Left lung (tissue), 4 donors: ENCODE measurements at regions not wholly inside any gene's neighbourhood (a gene's known extent, or its start where the extent isn't known, plus 50 kb on each side); places are given as distances from the start of the nearest gene placed in this dataset.
A peak's percentile ranks its signal among the peaks of the same experiment; 100 is the strongest.

ENCODE experiments used
- ATAC-seq: fragments of 200-7000 bp; cut with Tn5 transposase; one replicate; pipeline ENCODE4 v1.9.1; 2020; ENCODE audit warnings: moderate library complexity
- DNase-seq, 4 donors: peaks; one replicate each; pipeline ENCODE4 v3.0.0-alpha.2; 2013 to 2020
- H3K27ac ChIP-seq, 2 donors: fragments of 200-600 bp; sonication (generic) in 1 of 2; one replicate each; pipeline versions ENCODE4 v1.5.0 to v1.8.0; 2020 to 2021
- H3K27me3 ChIP-seq, 2 donors: fragments of 200-600 bp; sonication (generic) in 1 of 2; one replicate each; pipeline versions ENCODE4 v1.5.0 to v1.8.0; 2020 to 2021
- H3K36me3 ChIP-seq, 2 donors: fragments of 200-600 bp; sonication (generic) in 1 of 2; one replicate each; pipeline versions ENCODE4 v1.5.0 to v1.8.0; 2020 to 2021
- H3K4me1 ChIP-seq, 2 donors: fragments of 200-600 bp; one replicate each; pipeline ENCODE4 v1.8.0; 2021
- H3K4me3 ChIP-seq, 2 donors: fragments of 200-600 bp; sonication (generic) in 1 of 2; one replicate each; pipeline versions ENCODE4 v1.5.0 to v1.8.0; 2020 to 2021; ENCODE audit warnings: mild to moderate bottlenecking in 1 of 2
- H3K9me3 ChIP-seq, 2 donors: fragments of 200-600 bp; sonication (generic) in 1 of 2; one replicate each; pipeline versions ENCODE4 v1.5.0 to v1.8.0; 2020 to 2021
- intact Hi-C, 2 donors: fragments of 100-400 bp; cut with DNase I; formaldehyde crosslinking; loops; one replicate each; pipeline versions ENCODE4 v1.11.2 to v1.14.2; 2022
- TF ChIP-seq, protein P1 (sequence below), 2 donors: fragments of 200-600 bp; sonication (generic) in 1 of 2; IDR thresholded peaks; one replicate each; pipeline versions ENCODE4 v1.5.0 to v1.8.0; 2021; ENCODE audit warnings: antibody characterized with exemption in 2 of 2
- donor health status: DM: no; HTN: yes; CAD: no.
- donor health status: DM: no; HTN: no; CAD: no.

DNA sequence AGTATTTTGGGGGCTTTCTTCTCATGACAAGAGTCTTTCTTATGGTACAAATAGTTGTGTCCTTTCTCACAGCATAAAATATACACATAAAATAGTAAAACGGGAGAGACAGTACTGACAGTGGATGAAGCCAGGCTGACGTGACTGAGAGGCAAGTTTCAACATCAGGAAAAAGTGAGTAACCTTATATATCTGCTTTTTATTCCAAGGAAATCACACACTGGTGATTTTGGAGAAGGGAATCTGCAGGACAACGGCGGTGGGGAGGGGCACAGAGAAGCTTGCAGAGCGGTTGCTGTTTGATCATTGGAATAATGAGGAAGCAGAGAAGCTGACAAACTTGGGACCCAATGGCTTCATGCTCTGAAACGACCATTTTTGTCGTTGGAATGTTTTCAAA, 130.6 kb upstream of the ZNF236 start:
- no peak for ATAC-seq
- H3K36me3 ChIP-seq: no peaks in the 10 kb centered on the region
- TF ChIP-seq, protein P1, sequence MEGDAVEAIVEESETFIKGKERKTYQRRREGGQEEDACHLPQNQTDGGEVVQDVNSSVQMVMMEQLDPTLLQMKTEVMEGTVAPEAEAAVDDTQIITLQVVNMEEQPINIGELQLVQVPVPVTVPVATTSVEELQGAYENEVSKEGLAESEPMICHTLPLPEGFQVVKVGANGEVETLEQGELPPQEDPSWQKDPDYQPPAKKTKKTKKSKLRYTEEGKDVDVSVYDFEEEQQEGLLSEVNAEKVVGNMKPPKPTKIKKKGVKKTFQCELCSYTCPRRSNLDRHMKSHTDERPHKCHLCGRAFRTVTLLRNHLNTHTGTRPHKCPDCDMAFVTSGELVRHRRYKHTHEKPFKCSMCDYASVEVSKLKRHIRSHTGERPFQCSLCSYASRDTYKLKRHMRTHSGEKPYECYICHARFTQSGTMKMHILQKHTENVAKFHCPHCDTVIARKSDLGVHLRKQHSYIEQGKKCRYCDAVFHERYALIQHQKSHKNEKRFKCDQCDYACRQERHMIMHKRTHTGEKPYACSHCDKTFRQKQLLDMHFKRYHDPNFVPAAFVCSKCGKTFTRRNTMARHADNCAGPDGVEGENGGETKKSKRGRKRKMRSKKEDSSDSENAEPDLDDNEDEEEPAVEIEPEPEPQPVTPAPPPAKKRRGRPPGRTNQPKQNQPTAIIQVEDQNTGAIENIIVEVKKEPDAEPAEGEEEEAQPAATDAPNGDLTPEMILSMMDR (IDR thresholded peaks at IDR 0.05): no peak
- H3K4me3 ChIP-seq: no peak overlapping the region
- no peaks in the 10 kb centered on the region for H3K9me3 ChIP-seq
- H3K4me1 ChIP-seq: peaks cover 0 to 5% of the 10 kb centered on the region in 2 donors
- H3K27me3 ChIP-seq: peaks cover 0 to 44% of the 10 kb centered on the region in 2 donors
- intact Hi-C loops: no loop called here
- no peak overlapping the region for H3K27ac ChIP-seq
- no peak for DNase-seq

DNA sequence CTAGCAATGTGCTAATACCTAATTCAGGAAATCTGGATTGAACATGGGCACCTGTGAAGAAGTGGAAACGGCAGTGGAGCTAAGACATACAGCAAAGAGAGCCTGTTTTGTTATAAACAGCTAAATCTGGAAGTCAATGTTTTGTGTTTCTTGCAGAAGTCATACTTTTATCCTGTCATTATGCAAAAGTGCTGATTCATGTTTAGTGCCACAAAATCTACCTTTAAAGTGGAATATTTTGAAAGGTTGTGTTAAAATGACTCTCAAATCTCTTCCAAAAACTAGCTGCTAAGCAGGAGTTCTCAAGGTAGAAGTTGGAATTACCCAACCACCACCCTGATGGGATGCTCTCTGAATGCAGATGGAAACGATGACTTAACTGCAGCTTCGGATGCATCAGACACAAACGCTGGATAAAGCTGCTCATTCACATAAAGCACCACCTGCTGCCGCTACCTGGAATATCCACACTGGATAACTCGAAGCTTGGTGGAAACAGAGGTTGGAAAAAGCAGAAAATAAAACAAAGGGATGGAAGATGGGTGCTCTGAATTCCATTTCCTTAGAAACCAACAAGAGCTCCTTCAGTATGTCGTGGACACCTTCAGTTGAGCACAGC, 132.6 kb upstream of the ZNF236 start:
- ATAC-seq (no peak), DNase-seq (no peak)
- H3K4me3 ChIP-seq: no peak overlapping the region
- H3K27ac ChIP-seq: no peak overlapping the region
- intact Hi-C loops: loop anchor here in 1 of 2 donors (10.0 kb wide), 1 partner anchor 295 kb away; no protein-coding TSS in a partner anchor
- H3K4me1 ChIP-seq: peaks cover 0 to 9% of the 10 kb centered on the region in 2 donors
- H3K9me3 ChIP-seq: no peaks in the 10 kb centered on the region
- peaks cover 0 to 39% of the 10 kb centered on the region in 2 donors for H3K27me3 ChIP-seq
- TF ChIP-seq, protein P1 (IDR thresholded peaks at IDR 0.05): no peak
- H3K36me3 ChIP-seq: no peaks in the 10 kb centered on the region

DNA sequence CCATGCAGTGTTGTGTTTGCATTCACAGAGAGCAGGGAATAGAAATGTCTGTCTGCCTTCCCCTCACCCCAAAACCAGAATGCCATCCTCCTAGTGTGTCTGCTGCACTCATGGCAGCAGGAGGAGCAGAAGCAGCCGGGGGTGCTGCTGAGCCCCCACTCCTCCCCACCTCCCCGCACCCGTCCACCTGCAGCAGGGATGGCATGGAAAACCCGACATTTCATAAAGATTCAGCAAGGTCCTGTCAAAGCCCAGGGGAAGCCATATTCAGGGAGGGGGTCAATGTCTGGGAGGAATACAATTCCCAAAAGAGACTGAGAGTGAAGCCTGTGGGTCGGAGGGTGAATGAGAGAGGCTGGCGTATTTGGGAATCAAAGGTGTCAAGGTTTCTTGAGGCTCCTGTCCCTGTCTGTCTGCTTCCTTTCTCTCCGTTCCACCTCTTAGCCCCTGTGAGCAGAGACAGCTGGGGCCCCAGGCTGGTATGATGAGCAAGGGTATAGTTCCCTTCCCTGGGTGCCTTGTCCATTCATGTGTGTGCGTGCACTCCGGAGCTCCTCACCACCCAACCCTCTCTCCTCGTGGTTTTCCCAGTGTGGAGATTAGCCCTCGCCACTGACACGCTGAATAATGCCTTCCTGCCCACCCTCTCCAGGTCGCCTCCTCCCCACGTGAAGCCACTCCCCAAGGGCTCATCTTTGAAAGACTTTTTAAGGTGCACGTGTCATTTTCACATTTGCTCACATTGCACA, 133.5 kb upstream of the ZNF236 start:
- Histone ChIP-seq H3K27me3 (peaks cover 0 to 36% of the 10 kb centered on the region in 2 donors), H3K27ac (no peak overlapping the region), H3K36me3 (no peaks in the 10 kb centered on the region), H3K4me1 (peaks cover 0 to 9% of the 10 kb centered on the region in 2 donors), H3K4me3 (no peak overlapping the region), H3K9me3 (no peaks in the 10 kb centered on the region)
- no peak for ATAC-seq
- DNase-seq: no peak
- TF ChIP-seq, protein P1 (IDR thresholded peaks at IDR 0.05): no peak
- intact Hi-C loops: loop anchor here in 1 of 2 donors (10.0 kb wide), 1 partner anchor 294 kb away; no protein-coding TSS in a partner anchor

- DNase-seq (no peak), ATAC-seq (peak; percentile 73)
- no peaks in the 10 kb centered on the region for H3K9me3 ChIP-seq
- peak overlapping the region in 1 of 2 donors; percentile 53 for H3K27ac ChIP-seq
- H3K27me3 ChIP-seq: peaks cover 0 to 36% of the 10 kb centered on the region in 2 donors
- peaks cover 0 to 9% of the 10 kb centered on the region in 2 donors for H3K4me1 ChIP-seq
- intact Hi-C loops: loop anchor here in 1 of 2 donors (10.0 kb wide), 1 partner anchor 293 kb away; no protein-coding TSS in a partner anchor
- H3K36me3 ChIP-seq: no peaks in the 10 kb centered on the region
- H3K4me3 ChIP-seq: no peak overlapping the region
- TF ChIP-seq, protein P1 (IDR thresholded peaks at IDR 0.05): no peak
Measured at GRCh38 chr18:76687304-76687962, 134.9 kb upstream of the ZNF236 start.
